ENCODE measurements at regions not wholly inside any gene's neighbourhood (a gene's known extent, or its start where the extent isn't known, plus 50 kb on each side); places are given as distances from the start of the nearest gene placed in this dataset.

GRCh38 chr6:91633374-91634111, 1046.7 kb upstream of the MAP3K7 start:
- H3K4me3 Mint-ChIP-seq: no peak overlapping the region; a peak in 1 of 5 replicates
- H4K8ac ChIP-seq (replicated peaks; ENCODE audit: insufficient read length, low read depth, low read length): no peak overlapping the region
- H3K79me1 ChIP-seq (ENCODE audit: insufficient read depth, low read depth, low read length, poor library complexity, severe bottlenecking): no peaks in the 10 kb centered on the region
- H3K79me2 ChIP-seq (ENCODE audit: insufficient read depth, low read length): no peaks in the 10 kb centered on the region
- H3K9me3 Mint-ChIP-seq: no peaks in the 10 kb centered on the region
- no peak overlapping the region for H3K4me2 ChIP-seq (ENCODE audit: insufficient read depth, insufficient read length, low read length)
- no peaks in the 10 kb centered on the region for H3K36me3 Mint-ChIP-seq (ENCODE audit: insufficient read depth in 1 of 3, low read depth in 3 of 3)
- H4K5ac ChIP-seq (ENCODE audit: insufficient read length, low read depth, low read length): no peak overlapping the region
- H3K18ac ChIP-seq (ENCODE audit: insufficient read length, low read depth, low read length): no peak overlapping the region
- no peak overlapping the region for H3K27ac ChIP-seq (ENCODE audit: insufficient read length, low read depth, low read length)
- H3K4ac ChIP-seq (ENCODE audit: low read depth, low read length): no peak overlapping the region
- no peak overlapping the region for H2BK15ac ChIP-seq (ENCODE audit: low read depth, low read length)
- no peak overlapping the region for H2BK5ac ChIP-seq (ENCODE audit: insufficient read length, low read length)
- no peaks in the 10 kb centered on the region for H3K9me3 ChIP-seq (ENCODE audit: control insufficient read depth, low read depth, low read length)
- no peak overlapping the region for H2AFZ ChIP-seq (ENCODE audit: low read length)
- no peaks in the 10 kb centered on the region for H4K20me1 ChIP-seq (ENCODE audit: control insufficient read depth, insufficient read depth, insufficient read length)
- H3K56ac ChIP-seq (ENCODE audit: insufficient read length, low read depth, low read length): no peak overlapping the region
- no peak overlapping the region for H3T11ph ChIP-seq (ENCODE audit: low read length)
- no peak overlapping the region for H3K23ac ChIP-seq (ENCODE audit: insufficient read length, low read depth, low read length)
- DNase-seq: no peak
- no peak overlapping the region for H4K91ac ChIP-seq (ENCODE audit: insufficient read length, low read depth, low read length)
- H2AK5ac ChIP-seq (ENCODE audit: insufficient read length, low read length): no peak overlapping the region
- H3K4me1 Mint-ChIP-seq: peaks cover 18 to 19% of the 10 kb centered on the region in 2 experiments
- no peaks in the 10 kb centered on the region; the same call in 1 of the 2 replicates for H3K27me3 Mint-ChIP-seq (ENCODE audit: low read depth)
- H3K27me3 ChIP-seq (ENCODE audit: insufficient read depth, low read length): no peaks in the 10 kb centered on the region
- 100% methylated on average over 5 of the region's 8 CpGs for WGBS (ENCODE audit: extremely low coverage, insufficient read length, low lambda C conversion rate)
- H3K9ac ChIP-seq (ENCODE audit: extremely low read depth, insufficient read length, low read length): no peak overlapping the region
- H3K23me2 ChIP-seq (ENCODE audit: insufficient read length, low read depth, low read length, poor library complexity, severe bottlenecking): no peaks in the 10 kb centered on the region
- H3K14ac ChIP-seq (ENCODE audit: insufficient read depth, low read length): no peak overlapping the region; the same call in 1 of the 2 replicates
- TF ChIP-seq CTCF (conservative IDR thresholded peaks at IDR 0.05): no peak
- no peak overlapping the region for H2BK120ac ChIP-seq (ENCODE audit: low read depth, low read length, poor library complexity, severe bottlenecking)
- peak overlapping the region in 2 of 3 experiments; percentile 2 to 7; a peak in 2 of 7 replicates for H3K27ac Mint-ChIP-seq
- peaks cover 3% of the 10 kb centered on the region; the same call in 1 of the 2 replicates for H3K4me1 ChIP-seq (ENCODE audit: insufficient read depth, low read length)
- H2BK12ac ChIP-seq (ENCODE audit: insufficient read length, low read depth, low read length): no peak overlapping the region
- H2BK20ac ChIP-seq (ENCODE audit: low read depth, low read length, poor library complexity, severe bottlenecking): no peak overlapping the region

Measured in H9 (cell line).